ENCODE measurements at regions not wholly inside any gene's neighbourhood (a gene's known extent, or its start where the extent isn't known, plus 50 kb on each side); places are given as distances from the start of the nearest gene placed in this dataset.

- TF ChIP-seq CTCF (IDR thresholded peaks at IDR 0.05) (no peak), POLR2A (IDR thresholded peaks at IDR 0.05) (no peak)
Observed at GRCh38 chr3:31356941-31357340, 175.8 kb upstream of the STT3B start.

Measured in body of pancreas (tissue), 4 donors.